Panc1 (cell line): ENCODE measurements at regions not wholly inside any gene's neighbourhood (a gene's known extent, or its start where the extent isn't known, plus 50 kb on each side); places are given as distances from the start of the nearest gene placed in this dataset.

ENCODE experiments used
- ATAC-seq: fragments of 200-7000 bp; cut with Tn5 transposase; 2 replicates; pipeline ENCODE4 v1.9.1; 2020; ENCODE audit warnings: mild to moderate bottlenecking, moderate library complexity
- BruUV-seq: library from RNA; stranded (reverse); fragments of 400-500 nt; replicated peaks from 2 replicates; lab custom pipeline; 2021; lab: Mats Ljungman, UMichigan
- CTCF ChIA-PET: fragments of 300-600 bp; sonication (Branson Sonifier 250); formaldehyde crosslinking; loops from one replicate; lab custom pipeline; 2022; ENCODE audit warnings: antibody characterized with exemption; lab: Charles Lee
- POLR2A ChIA-PET: fragments of 300-600 bp; sonication (Branson Sonifier 250); formaldehyde crosslinking; loops from one replicate; lab custom pipeline; 2022; ENCODE audit warnings: antibody characterized with exemption; lab: Charles Lee
- DNase-seq: peaks from one replicate; pipeline ENCODE4 v3.0.0-alpha.2; 2010; ENCODE audit warnings: low read depth, low spot score
- H3K27ac ChIP-seq: 2 replicates; pipeline ENCODE4 v1.5.1; 2011; ENCODE audit warnings: mild to moderate bottlenecking, low read length, inconsistent platforms
- H3K27me3 ChIP-seq: fragments of 200-500 bp; sonication (Bioruptor generic); 2 replicates; pipeline ENCODE4 v1.6.0; 2014; ENCODE audit warnings: low read length, inconsistent platforms; ENCODE audit not compliant: control insufficient read depth, insufficient read depth
- H3K36me3 ChIP-seq: fragments of 200-500 bp; sonication (Bioruptor generic); 2 replicates; pipeline ENCODE4 v1.5.1; 2014; ENCODE audit warnings: inconsistent platforms, mild to moderate bottlenecking, low read length, moderate library complexity; ENCODE audit not compliant: control insufficient read depth, insufficient read depth
- H3K4me1 ChIP-seq: 2 replicates; pipeline ENCODE4 v1.5.1; 2011; ENCODE audit warnings: inconsistent platforms, mild to moderate bottlenecking, low read length, moderate library complexity; ENCODE audit not compliant: control insufficient read depth, insufficient read depth
- H3K4me3 ChIP-seq, 2 experiments: 2 replicates each; pipeline ENCODE4 v1.5.1; 2011 to 2012; ENCODE audit warnings: low read depth in 2 of 2, low read length in 2 of 2, mild to moderate bottlenecking in 2 of 2, inconsistent platforms in 1 of 2, moderate library complexity in 1 of 2
- H3K9me3 ChIP-seq: fragments of 200-500 bp; sonication (Bioruptor generic); 2 replicates; pipeline ENCODE4 v1.5.1; 2014; ENCODE audit warnings: low read depth, mild to moderate bottlenecking, inconsistent platforms, low read length, moderate library complexity; ENCODE audit not compliant: control insufficient read depth, insufficient read depth
- POLR2AphosphoS5 ChIP-seq: IDR thresholded peaks from 2 replicates; pipeline ENCODE4 v1.6.1; 2012; ENCODE audit warnings: mild to moderate bottlenecking, low read depth, low read length, moderate library complexity
- SIN3A ChIP-seq: IDR thresholded peaks from 2 replicates; pipeline ENCODE4 v1.6.1; 2012; ENCODE audit warnings: low read depth, mild to moderate bottlenecking, low read length, moderate library complexity, borderline replicate concordance; ENCODE audit not compliant: insufficient read depth
- TCF7L2 ChIP-seq: IDR thresholded peaks from 2 replicates; pipeline ENCODE4 v1.6.1; 2011; ENCODE audit warnings: mild to moderate bottlenecking, low read depth, low read length, inconsistent platforms
- in situ Hi-C: cut with HindIII; loops from 2 replicates; pipeline ENCODE4 v1.10.0; 2016; ENCODE audit warnings: low sequenced_read_pairs, low pct_unique_long_range_greater_than_20kb
- intact Hi-C: fragments of 100-400 bp; cut with micrococcal nuclease; formaldehyde crosslinking; loops from one replicate; pipeline ENCODE4 v1.10.0; 2022; ENCODE audit not compliant: unreplicated experiment
- TF ChIP-seq, protein P1 (sequence below), 2 experiments: IDR thresholded peaks; 2 replicates each; pipeline ENCODE4 v1.6.1; 2011 to 2012; ENCODE audit warnings: low read depth in 2 of 2, control low read depth in 1 of 2, low read length in 1 of 2, mild to moderate bottlenecking in 1 of 2, moderate library complexity in 1 of 2; ENCODE audit not compliant: insufficient read depth in 1 of 2
- TF ChIP-seq, protein P2 (sequence below): fragments of 450-650 bp; IDR thresholded peaks from 2 replicates; pipeline ENCODE4 v1.5.1; 2017; ENCODE audit warnings: mild to moderate bottlenecking

DNA sequence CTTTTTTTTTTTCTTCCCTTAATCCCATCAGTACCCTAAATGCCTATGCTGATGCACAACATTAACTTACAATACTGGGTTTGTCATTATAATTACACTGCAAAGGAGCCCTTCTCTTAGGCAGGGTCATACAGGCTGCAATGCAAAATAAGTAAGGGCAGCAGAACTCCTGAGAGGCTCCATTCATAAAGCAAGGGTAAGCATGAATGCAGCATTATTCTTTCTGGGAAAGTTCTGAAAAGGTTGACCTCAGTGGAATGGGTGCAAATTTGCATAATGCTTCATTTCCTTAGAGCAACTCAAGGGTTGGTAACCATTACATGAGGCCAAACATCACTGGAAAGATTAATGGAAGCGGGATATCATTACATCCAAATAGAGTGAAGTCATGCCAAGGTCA lies 789.2 kb downstream of the KLHL13 start:
- CTCF ChIA-PET, result no interaction called here
- BruUV-seq, result no TSS peak

DNA sequence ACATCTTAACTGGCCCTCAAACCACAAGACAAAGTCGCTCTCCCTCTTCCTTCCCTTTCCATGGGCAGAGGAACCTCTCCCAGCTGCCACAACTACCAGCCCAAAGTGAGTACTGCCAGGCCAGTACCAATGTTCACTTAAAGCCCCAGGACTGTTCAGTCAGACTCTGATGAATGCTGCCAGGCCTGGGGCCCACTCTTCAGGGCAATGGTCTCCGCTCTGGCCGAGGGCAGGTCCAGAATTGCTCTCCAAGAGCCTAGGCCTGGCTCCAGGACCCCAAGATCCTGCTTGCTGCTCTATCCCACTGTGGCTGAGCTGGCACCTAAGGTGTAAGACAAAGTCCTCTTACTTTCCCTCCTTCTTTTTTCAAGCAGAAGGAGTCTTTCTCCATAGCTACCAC lies 790.9 kb downstream of the KLHL13 start:
- H3K36me3 ChIP-seq, result no peaks in the 10 kb centered on the region
- H3K4me1 ChIP-seq, result no peaks in the 10 kb centered on the region
- no peaks in the 10 kb centered on the region for H3K27me3 ChIP-seq
- intact Hi-C loops, result no loop called here
- TF ChIP-seq TCF7L2 (no peak), SIN3A (no peak), POLR2AphosphoS5 (no peak)
- TF ChIP-seq, protein P1, sequence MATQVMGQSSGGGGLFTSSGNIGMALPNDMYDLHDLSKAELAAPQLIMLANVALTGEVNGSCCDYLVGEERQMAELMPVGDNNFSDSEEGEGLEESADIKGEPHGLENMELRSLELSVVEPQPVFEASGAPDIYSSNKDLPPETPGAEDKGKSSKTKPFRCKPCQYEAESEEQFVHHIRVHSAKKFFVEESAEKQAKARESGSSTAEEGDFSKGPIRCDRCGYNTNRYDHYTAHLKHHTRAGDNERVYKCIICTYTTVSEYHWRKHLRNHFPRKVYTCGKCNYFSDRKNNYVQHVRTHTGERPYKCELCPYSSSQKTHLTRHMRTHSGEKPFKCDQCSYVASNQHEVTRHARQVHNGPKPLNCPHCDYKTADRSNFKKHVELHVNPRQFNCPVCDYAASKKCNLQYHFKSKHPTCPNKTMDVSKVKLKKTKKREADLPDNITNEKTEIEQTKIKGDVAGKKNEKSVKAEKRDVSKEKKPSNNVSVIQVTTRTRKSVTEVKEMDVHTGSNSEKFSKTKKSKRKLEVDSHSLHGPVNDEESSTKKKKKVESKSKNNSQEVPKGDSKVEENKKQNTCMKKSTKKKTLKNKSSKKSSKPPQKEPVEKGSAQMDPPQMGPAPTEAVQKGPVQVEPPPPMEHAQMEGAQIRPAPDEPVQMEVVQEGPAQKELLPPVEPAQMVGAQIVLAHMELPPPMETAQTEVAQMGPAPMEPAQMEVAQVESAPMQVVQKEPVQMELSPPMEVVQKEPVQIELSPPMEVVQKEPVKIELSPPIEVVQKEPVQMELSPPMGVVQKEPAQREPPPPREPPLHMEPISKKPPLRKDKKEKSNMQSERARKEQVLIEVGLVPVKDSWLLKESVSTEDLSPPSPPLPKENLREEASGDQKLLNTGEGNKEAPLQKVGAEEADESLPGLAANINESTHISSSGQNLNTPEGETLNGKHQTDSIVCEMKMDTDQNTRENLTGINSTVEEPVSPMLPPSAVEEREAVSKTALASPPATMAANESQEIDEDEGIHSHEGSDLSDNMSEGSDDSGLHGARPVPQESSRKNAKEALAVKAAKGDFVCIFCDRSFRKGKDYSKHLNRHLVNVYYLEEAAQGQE (IDR thresholded peaks at IDR 0.05; ENCODE audit: insufficient read depth in 1 of 2, low read depth in 2 of 2, low read length in 1 of 2), result no peak
- TF ChIP-seq, protein P2, sequence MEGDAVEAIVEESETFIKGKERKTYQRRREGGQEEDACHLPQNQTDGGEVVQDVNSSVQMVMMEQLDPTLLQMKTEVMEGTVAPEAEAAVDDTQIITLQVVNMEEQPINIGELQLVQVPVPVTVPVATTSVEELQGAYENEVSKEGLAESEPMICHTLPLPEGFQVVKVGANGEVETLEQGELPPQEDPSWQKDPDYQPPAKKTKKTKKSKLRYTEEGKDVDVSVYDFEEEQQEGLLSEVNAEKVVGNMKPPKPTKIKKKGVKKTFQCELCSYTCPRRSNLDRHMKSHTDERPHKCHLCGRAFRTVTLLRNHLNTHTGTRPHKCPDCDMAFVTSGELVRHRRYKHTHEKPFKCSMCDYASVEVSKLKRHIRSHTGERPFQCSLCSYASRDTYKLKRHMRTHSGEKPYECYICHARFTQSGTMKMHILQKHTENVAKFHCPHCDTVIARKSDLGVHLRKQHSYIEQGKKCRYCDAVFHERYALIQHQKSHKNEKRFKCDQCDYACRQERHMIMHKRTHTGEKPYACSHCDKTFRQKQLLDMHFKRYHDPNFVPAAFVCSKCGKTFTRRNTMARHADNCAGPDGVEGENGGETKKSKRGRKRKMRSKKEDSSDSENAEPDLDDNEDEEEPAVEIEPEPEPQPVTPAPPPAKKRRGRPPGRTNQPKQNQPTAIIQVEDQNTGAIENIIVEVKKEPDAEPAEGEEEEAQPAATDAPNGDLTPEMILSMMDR, result no peak
- no peaks in the 10 kb centered on the region for H3K9me3 ChIP-seq
- in situ Hi-C loops, result no loop called here
- DNase-seq (no peak), ATAC-seq (no peak)
- H3K27ac ChIP-seq, result no peak overlapping the region
- no peak overlapping the region for H3K4me3 ChIP-seq
- BruUV-seq, result no TSS peak
- CTCF ChIA-PET, result no interaction called here
- POLR2A ChIA-PET, result no interaction called here

More for the DNA sequence above, 789.2 kb downstream of the KLHL13 start:
- ATAC-seq (no peak), DNase-seq (no peak)
- POLR2A ChIA-PET, result interaction anchor here (0.6 kb wide), 1 partner anchor 1120 kb away, joined by 4 read pairs; no protein-coding TSS in a partner anchor
- H3K36me3 ChIP-seq, result no peaks in the 10 kb centered on the region
- H3K27me3 ChIP-seq, result no peaks in the 10 kb centered on the region
- intact Hi-C loops, result no loop called here
- H3K4me3 ChIP-seq, result no peak overlapping the region
- no peak for TF ChIP-seq TCF7L2
- no peak for TF ChIP-seq POLR2AphosphoS5
- TF ChIP-seq SIN3A, result no peak
- TF ChIP-seq, protein P1 (IDR thresholded peaks at IDR 0.05; ENCODE audit: insufficient read depth in 1 of 2, low read depth in 2 of 2, low read length in 1 of 2), result no peak
- TF ChIP-seq, protein P2, result no peak
- no peak overlapping the region for H3K27ac ChIP-seq
- no peaks in the 10 kb centered on the region for H3K9me3 ChIP-seq
- in situ Hi-C loops, result no loop called here
- H3K4me1 ChIP-seq, result no peaks in the 10 kb centered on the region
